GM19395 (cell line): ENCODE measurements at regions not wholly inside any gene's neighbourhood (a gene's known extent, or its start where the extent isn't known, plus 50 kb on each side); places are given as distances from the start of the nearest gene placed in this dataset.

Experiments used
- ATAC-seq: cut with Tn5 transposase; IDR thresholded peaks from one replicate; pipeline ENCODE4 v1.9.1; 2021; ENCODE audit warnings: mild to moderate bottlenecking, moderate library complexity; ENCODE audit not compliant: unreplicated experiment

GRCh38 chr5:173383711-173384110 is 55.5 kb upstream of the STC2 start:
- ATAC-seq = no peak

- no peak for ATAC-seq
These were observed 50.5 kb upstream of the STC2 start for GRCh38 chr5:173378727-173379126.
